Stimulated activated CD4-positive, alpha-beta T cell treated with anti-CD3 and anti-CD28 coated beads, Interleukin-15, amount 100 ng/mL, for 48 hours (primary cell): ENCODE measurements at regions not wholly inside any gene's neighbourhood (a gene's known extent, or its start where the extent isn't known, plus 50 kb on each side); places are given as distances from the start of the nearest gene placed in this dataset.

ENCODE experiments used
- DNase-seq, 2 donors: peaks; one replicate each; pipeline ENCODE4 v3.0.0-alpha.2; 2020; ENCODE audit warnings: low read depth in 2 of 2

DNA sequence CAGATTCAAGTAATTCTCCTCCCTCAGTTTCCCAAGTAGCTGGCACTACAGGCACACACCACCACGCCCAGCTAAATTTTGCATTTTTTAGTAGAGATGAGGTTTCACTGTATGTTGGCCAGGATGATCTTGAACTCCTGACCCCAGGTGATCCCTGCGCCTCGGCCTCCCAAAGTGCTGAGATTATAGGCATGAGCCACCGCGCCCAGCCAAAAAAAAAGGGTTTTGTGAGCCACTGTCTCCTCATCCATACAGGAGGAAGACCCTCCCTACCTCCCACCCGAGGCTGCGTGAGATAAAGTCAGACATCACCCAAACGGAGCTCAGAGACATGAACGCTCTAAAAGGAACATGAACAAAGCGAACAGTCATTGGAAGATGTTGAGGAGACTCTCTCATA, 745.7 kb downstream of the BRD1 start:
- DNase-seq = no peak

DNA sequence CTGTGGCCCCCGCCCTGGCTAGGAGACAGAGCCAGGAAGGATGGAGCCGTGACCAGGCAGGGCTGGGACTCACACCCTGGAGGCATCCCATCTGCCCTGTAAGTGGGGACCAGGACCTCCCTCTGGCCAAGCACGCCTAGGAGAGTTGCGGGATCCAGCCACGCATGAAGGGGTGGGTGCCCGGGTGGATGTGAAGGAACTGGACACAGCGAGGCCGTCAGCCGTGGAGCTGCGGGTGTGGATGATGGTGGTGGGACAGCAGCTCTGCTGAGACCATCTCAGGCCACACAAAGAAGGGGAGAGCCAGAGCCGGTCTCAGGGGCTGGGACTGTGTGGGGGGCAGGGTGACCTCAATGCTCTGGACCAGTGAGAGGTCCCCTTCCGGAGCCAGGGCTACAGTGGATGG, 746.4 kb downstream of the BRD1 start:
- DNase-seq = no peak

DNA sequence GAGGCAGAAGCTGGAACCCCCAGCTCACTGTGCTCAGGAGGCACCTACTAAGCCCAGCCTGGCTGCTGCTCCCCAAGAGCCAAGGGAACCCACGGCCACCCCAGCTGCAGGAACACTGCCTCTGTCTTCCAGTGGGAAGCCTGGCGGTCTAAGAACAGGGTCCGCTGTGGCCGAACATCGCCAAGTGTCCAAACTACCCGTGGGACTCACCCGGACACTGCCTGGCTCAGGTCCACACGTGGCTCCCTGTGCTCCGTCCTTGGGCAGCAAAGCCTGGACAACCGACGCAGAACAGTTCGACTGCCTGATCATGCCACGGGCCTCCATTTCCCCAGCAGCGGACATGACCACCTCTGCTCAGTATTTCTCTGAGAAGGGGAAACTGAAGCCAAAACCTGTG, 747.0 kb downstream of the BRD1 start:
- DNase-seq = no peak

GRCh38 chr22:49079743-49080500, 747.8 kb downstream of the BRD1 start:
- no peak for DNase-seq

GRCh38 chr22:49079027-49079725, 748.5 kb downstream of the BRD1 start:
- no peak for DNase-seq

- DNase-seq = no peak
Observed at GRCh38 chr22:49078076-49078710, 749.5 kb downstream of the BRD1 start.

- no peak for DNase-seq
Observed at GRCh38 chr22:49077586-49077985, 750.1 kb downstream of the BRD1 start.

- no peak for DNase-seq
Observed at GRCh38 chr22:49077036-49077393, 750.7 kb downstream of the BRD1 start.

DNA sequence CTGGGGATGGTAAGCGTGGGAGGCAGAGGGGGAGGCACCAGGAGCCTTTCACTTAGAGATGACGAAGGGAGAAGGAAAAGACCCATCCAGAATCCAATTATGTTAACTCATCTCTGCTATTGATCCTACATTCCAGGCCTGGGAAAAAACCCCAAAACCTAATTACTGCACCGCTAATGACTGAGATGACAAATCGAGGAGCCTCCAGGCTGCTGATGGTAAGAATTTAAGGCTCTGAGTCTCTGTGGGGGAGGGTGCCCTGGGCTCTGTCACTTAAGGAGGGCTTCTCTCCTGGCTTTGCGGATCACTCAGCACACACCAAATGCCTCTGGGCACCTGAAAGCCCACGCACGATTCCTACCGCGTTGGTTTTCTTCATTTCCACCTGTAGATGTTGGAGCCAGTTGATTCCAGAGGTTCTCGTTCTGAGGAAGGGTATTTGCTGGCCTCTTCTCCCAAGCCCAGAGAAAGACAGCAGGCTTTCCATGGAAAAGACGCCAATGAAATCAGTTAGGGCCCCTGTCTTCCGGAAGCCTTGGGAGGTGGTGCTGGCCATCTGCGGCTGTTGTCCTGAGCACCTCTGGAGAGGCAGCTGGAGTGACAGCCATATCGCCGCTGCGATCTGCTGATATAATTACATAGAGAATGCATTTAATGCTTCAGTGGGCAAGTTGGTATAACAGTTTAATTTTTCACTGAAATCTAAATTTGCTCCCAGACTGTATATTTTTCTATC, 751.2 kb downstream of the BRD1 start:
- DNase-seq = no peak

- DNase-seq = no peak
Observed at GRCh38 chr22:49075150-49075549, 752.5 kb downstream of the BRD1 start.

DNA sequence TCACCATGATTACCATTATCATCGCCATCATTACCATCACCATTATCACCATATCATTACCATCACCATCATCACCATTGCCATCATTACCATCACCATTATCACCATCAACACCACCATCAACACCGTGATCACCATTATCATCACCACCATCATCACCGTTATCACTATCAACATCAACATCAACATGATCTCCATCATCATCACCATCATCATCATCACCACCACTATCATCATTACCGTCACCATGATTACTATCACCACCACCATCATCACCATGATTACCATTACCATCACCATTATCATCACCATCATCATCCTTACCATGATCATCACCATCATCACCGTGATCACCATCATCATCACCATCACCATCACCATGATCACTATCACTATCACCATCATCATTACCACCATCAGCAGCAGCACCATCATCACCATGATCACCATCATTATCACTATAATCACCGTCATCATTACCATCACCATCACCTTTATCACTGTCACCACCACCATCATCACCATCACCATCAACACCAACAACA, 753.7 kb downstream of the BRD1 start:
- DNase-seq = no peak

DNA sequence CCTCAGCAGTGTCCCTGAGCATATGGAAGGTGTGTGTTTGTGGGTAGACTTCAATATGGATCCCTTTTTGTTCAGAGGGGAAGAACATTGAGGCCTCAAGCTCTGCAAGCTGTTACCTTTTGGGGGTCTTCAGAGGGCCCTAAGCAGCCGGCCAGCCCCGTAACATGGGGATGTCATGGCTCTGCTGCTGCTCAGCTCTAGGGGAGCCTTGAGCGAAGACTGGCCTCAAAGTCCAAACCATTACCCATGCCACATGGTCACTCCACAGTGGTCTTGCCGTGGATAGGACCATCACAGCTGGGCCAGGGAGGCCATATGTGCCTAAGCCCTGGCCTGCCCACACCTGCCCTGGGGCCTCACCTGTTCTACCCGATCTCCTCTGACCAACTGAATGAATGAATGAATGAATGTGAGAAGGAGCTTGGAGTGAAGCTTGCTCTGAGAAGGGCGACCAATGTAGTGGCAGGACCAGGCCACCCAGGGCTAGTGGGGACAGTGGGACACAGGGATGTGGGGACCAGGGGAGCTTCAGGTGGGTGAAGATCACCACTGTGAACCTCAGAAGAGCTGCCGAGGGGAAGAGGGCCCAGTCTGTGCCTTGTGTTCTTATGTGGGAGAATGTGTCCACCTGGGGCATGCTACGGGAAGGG, 754.6 kb downstream of the BRD1 start:
- DNase-seq = no peak

GRCh38 chr22:49070501-49070900, 757.2 kb downstream of the BRD1 start:
- no peak for DNase-seq

GRCh38 chr22:49068861-49069500, 758.7 kb downstream of the BRD1 start:
- DNase-seq = no peak

GRCh38 chr22:49067504-49067903, 760.2 kb downstream of the BRD1 start:
- no peak for DNase-seq

DNA sequence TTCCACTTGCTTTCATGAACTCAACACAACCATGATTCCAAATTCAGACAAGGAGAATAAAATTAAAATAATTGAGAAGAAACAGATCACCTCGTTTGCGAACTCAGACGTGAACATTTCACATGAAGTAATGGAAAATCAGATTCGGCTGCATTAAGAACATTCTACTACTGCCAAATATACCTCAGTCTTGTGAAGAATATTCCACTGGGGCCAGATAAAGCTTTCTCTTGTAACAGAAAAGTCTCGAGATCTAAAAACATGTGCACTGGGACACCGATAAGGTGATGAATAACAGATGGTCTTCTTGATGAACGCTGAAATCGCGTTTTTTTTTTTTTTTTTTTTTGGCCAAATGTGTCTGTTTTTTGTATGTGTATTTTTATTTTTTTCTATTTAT, 761.1 kb downstream of the BRD1 start:
- no peak for DNase-seq

- no peak for DNase-seq
Observed at GRCh38 chr22:49064836-49065235, 762.8 kb downstream of the BRD1 start.

DNA sequence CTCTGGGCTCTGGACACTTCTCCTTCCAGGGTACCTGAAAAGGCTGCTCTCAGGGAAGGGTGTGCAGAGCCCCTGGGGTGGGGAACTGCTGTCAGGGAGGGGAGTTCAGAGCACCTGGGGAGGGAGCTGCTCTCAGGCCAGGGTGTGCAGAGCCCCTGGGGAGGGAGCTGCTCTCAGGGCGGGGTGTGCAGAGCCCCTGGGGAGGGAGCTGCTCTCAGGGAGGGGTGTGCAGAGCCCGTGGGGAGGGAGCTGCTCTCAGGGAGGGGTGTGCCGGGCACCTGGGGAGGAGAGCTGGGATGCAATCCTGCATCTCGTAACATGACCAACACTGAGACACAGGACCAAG, 764.2 kb downstream of the BRD1 start:
- no peak for DNase-seq

GRCh38 chr22:49062802-49063544, 764.7 kb downstream of the BRD1 start:
- no peak for DNase-seq

- DNase-seq = no peak
Observed at GRCh38 chr22:49062155-49062801, 765.4 kb downstream of the BRD1 start.
